GM13976 (cell line): ENCODE measurements at regions not wholly inside any gene's neighbourhood (a gene's known extent, or its start where the extent isn't known, plus 50 kb on each side); places are given as distances from the start of the nearest gene placed in this dataset.

Experiments
- DNase-seq: peaks from one replicate; pipeline ENCODE4 v3.0.0; 2012; ENCODE audit warnings: low spot score
- CTCF ChIP-seq: IDR thresholded peaks from 2 replicates; pipeline ENCODE4 v1.5.1; 2012; ENCODE audit warnings: borderline replicate concordance, mild to moderate bottlenecking; ENCODE audit not compliant: insufficient read depth; ENCODE audit errors: extremely low read depth, missing control alignments, control extremely low read depth
- in situ Hi-C: fragments of 300-500 bp; cut with MboI; formaldehyde crosslinking; loops from one replicate; pipeline ENCODE4 v1.12.0; 2022; ENCODE audit warnings: low sequenced_read_pairs, mixed read lengths, inconsistent platforms; ENCODE audit not compliant: unreplicated experiment

- DNase-seq = no peak
- TF ChIP-seq CTCF = no peak
- in situ Hi-C loops = no loop called here
Measured at GRCh38 chr13:82344867-82345266, 1537.4 kb downstream of the SLITRK1 start.

- TF ChIP-seq CTCF = no peak
- in situ Hi-C loops = no loop called here
- no peak for DNase-seq
Measured at GRCh38 chr13:82341116-82341515, 1541.2 kb downstream of the SLITRK1 start.

GRCh38 chr13:82330499-82330898 lies 1551.8 kb downstream of the SLITRK1 start:
- in situ Hi-C loops = no loop called here
- peak; percentile 3 for DNase-seq
- TF ChIP-seq CTCF = peak; percentile 50

GRCh38 chr13:82323101-82323500 lies 1559.2 kb downstream of the SLITRK1 start:
- TF ChIP-seq CTCF = no peak
- DNase-seq = no peak
- in situ Hi-C loops = no loop called here

- in situ Hi-C loops = no loop called here
- DNase-seq = no peak
- no peak for TF ChIP-seq CTCF
Measured at GRCh38 chr13:82305588-82305987, 1576.7 kb downstream of the SLITRK1 start.

GRCh38 chr13:82298106-82298505 lies 1584.2 kb downstream of the SLITRK1 start:
- no peak for TF ChIP-seq CTCF
- in situ Hi-C loops = no loop called here
- no peak for DNase-seq

GRCh38 chr13:82294226-82294625 lies 1588.0 kb downstream of the SLITRK1 start:
- no peak for TF ChIP-seq CTCF
- in situ Hi-C loops = no loop called here
- no peak for DNase-seq
